ENCODE measurements at regions not wholly inside any gene's neighbourhood (a gene's known extent, or its start where the extent isn't known, plus 50 kb on each side); places are given as distances from the start of the nearest gene placed in this dataset.

DNA sequence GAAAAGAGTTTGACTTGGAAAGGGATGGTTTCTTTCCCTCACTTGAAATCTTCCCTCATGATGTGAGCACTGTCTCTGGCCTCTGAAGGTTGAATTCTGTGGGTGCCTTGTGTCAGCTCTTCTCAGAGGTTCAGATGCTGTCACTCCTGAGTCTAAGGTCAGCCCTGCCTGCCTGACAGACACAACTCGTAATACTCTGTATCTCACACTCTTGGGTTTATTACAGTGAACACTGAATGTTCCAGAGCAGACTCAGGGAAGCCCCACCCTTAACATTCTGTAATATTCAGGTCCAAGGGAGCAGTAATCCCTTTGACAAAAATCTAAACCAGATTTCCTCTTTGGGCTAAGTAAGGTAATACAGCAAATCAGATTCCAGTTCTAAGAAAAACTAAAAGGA, 837.8 kb downstream of the QKI start:
- no peak overlapping the region for H3K27ac Mint-ChIP-seq
- H3K4me3 Mint-ChIP-seq: no peak overlapping the region
- no peaks in the 10 kb centered on the region for H3K9me3 Mint-ChIP-seq
- no peaks in the 10 kb centered on the region for H3K4me1 Mint-ChIP-seq (ENCODE audit: low read depth)
- H3K36me3 Mint-ChIP-seq (ENCODE audit: low read depth): no peaks in the 10 kb centered on the region
- no peaks in the 10 kb centered on the region for H3K27me3 Mint-ChIP-seq (ENCODE audit: low read depth)

DNA sequence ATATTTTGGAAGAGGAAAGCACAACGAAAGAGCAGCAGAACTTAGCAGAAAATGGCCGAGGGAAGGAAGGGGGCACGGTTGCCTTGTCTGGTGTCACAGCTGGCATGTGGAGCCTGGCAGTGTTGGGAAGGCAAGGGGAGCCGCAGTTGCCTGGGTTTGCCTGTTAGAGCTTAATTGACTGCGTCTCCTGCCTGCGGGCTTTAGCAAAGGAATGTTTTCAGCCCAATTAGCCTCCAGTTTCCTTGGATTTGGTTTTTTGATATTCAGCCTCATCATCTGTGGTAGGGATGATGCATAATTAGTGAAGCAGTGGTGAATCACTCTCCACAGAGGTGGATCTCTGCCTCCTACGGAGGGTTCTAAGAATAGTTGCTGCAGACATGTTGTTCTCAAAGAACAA, 832.6 kb downstream of the QKI start:
- Mint-ChIP-seq H3K27ac (no peak overlapping the region), H3K9me3 (no peaks in the 10 kb centered on the region), H3K27me3 (ENCODE audit: low read depth) (no peaks in the 10 kb centered on the region), H3K4me3 (no peak overlapping the region), H3K4me1 (ENCODE audit: low read depth) (no peaks in the 10 kb centered on the region), H3K36me3 (ENCODE audit: low read depth) (no peaks in the 10 kb centered on the region)

DNA sequence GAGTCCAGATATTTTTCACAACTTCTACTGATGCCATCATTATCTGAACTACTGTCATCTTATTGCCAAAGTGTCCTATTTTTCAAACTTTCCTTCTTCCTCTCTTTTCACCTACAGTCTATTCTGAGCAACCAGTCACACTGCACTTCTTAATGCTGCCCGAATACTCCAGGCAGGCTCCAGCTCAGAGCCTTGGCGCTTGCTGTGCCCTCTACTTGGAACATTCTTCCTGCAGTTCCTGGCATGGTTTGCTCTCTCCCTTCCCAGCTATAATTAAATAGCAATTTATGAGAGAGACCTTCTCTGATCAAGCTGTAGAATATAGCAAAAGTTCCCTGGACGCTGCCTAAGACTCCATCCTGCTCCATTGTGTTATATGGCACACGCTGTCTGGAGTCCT, 831.6 kb downstream of the QKI start:
- Mint-ChIP-seq H3K4me3 (no peak overlapping the region), H3K27ac (no peak overlapping the region), H3K36me3 (ENCODE audit: low read depth) (no peaks in the 10 kb centered on the region), H3K4me1 (ENCODE audit: low read depth) (no peaks in the 10 kb centered on the region), H3K27me3 (ENCODE audit: low read depth) (no peaks in the 10 kb centered on the region), H3K9me3 (no peaks in the 10 kb centered on the region)

DNA sequence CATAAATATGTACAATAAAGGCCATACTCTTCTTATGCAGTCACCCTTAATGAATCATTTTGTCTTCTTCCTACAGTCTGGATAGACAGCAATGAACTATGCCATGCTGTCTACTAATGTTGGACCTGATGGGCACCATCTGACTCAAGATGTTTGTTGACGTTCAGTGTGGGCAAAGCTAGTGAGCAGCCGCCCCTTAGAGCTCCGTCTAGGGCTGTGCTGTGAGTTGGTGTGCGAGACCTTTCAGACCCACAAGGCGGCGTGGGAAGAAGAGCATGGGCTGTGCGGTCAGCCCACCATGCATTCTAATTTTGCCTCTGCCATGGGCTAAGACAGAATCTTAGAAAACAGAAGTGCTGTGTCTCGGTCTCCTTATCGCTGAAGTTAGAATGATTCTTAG, 829.4 kb downstream of the QKI start:
- no peaks in the 10 kb centered on the region for H3K9me3 Mint-ChIP-seq

DNA sequence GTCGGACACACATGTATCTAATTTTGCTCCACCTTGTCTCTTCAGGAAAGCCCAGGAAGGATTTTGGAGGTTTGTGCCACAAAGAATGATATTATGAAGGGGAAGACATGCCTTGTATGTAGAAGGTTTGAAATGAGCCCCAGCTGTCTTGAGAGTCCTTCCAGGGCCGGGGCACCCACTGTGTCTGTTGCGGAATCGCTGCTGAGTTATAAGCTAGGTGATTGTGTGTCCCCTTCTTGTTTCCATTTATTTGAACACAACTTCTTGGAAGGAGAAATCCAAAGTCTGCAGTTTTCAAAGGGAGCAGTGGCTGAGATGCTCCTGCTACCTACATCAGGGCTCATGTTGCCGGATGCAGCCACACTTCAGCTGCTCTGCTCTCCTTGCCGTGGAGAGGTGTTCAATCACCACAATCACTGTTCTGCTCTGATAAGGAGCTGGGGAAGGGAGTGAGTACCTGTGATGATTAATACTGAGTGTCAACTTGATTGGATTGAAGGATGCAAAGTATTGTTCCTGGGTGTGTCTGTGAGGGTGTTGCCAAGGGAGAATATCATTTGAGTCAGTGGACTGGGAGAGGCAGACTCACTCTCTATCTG, 828.6 kb downstream of the QKI start:
- H3K4me3 Mint-ChIP-seq: no peak overlapping the region
- H3K4me1 Mint-ChIP-seq (ENCODE audit: low read depth): no peaks in the 10 kb centered on the region
- no peak overlapping the region for H3K27ac Mint-ChIP-seq
- no peaks in the 10 kb centered on the region for H3K9me3 Mint-ChIP-seq
- H3K27me3 Mint-ChIP-seq (ENCODE audit: low read depth): no peaks in the 10 kb centered on the region
- no peaks in the 10 kb centered on the region for H3K36me3 Mint-ChIP-seq (ENCODE audit: low read depth)

More for the DNA sequence above, 829.4 kb downstream of the QKI start:
- Mint-ChIP-seq H3K27ac (no peak overlapping the region), H3K36me3 (ENCODE audit: low read depth) (no peaks in the 10 kb centered on the region), H3K4me1 (ENCODE audit: low read depth) (no peaks in the 10 kb centered on the region), H3K27me3 (ENCODE audit: low read depth) (no peaks in the 10 kb centered on the region), H3K4me3 (no peak overlapping the region)

DNA sequence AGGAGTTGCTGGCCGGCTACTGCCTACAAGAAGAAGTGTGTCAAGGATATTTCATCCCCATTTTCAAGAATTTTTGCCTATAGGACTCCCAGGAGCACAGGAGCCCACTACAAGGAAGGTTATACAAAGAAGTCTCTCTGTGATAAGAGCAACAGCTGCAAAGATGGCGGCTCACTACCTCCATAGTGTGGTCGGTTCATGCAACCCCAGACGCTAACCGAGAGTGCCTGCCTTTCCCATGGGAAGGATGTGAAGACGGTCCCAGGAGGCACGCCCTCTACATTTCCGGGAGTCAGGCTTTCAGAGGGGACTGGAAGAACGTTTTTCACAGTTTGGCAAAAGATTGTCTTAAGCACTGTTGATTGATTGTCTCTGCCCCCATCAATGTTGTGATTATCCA, 816.3 kb downstream of the QKI start:
- no peaks in the 10 kb centered on the region for H3K9me3 Mint-ChIP-seq
- no peaks in the 10 kb centered on the region for H3K4me1 Mint-ChIP-seq (ENCODE audit: low read depth)
- H3K27ac Mint-ChIP-seq: no peak overlapping the region
- no peaks in the 10 kb centered on the region for H3K27me3 Mint-ChIP-seq (ENCODE audit: low read depth)
- no peak overlapping the region for H3K4me3 Mint-ChIP-seq
- H3K36me3 Mint-ChIP-seq (ENCODE audit: low read depth): no peaks in the 10 kb centered on the region

DNA sequence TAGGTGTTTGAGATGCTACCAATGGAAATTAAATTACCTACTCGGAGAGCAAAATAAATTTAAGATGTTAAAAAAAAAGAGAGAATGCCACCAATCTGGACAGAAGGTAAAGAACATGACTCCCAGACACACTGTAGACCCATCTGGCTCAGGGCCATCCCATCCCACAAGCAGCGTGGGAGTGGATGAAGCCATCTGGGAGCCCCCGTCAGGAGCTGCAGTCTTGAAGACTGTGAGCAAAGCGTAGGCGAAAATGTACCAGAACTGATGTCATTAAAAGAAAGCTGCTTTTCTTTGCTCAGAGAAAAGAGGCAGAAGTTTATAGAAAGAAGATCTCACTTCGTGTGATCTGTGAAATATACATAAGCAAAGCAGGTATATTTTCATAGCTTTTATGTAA, 815.7 kb downstream of the QKI start:
- Mint-ChIP-seq H3K4me1 (ENCODE audit: low read depth) (no peaks in the 10 kb centered on the region), H3K27ac (no peak overlapping the region), H3K4me3 (no peak overlapping the region), H3K27me3 (ENCODE audit: low read depth) (no peaks in the 10 kb centered on the region), H3K9me3 (no peaks in the 10 kb centered on the region), H3K36me3 (ENCODE audit: low read depth) (no peaks in the 10 kb centered on the region)

DNA sequence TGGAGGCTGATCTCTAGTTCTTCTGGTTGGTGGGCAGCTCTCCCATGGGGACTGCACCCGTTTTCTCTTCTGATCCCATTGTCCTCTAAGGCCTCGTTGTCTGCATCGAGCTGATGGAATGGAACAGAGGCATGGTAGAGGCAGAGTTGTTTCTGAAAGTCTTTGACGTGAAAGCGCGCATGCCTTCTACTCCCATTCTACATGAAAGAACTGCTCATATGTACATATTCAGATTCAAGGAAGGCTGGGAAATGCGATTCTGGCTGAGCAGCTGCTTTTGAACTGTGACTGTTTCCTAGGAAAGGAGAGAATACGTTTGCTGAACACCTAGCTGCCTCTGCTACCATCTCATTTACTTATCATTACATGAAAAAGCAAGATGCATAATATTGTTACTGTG, 815.2 kb downstream of the QKI start:
- H3K9me3 Mint-ChIP-seq: no peaks in the 10 kb centered on the region
- no peak overlapping the region for H3K4me3 Mint-ChIP-seq
- no peaks in the 10 kb centered on the region for H3K4me1 Mint-ChIP-seq (ENCODE audit: low read depth)
- H3K36me3 Mint-ChIP-seq (ENCODE audit: low read depth): no peaks in the 10 kb centered on the region
- H3K27ac Mint-ChIP-seq: no peak overlapping the region
- no peaks in the 10 kb centered on the region for H3K27me3 Mint-ChIP-seq (ENCODE audit: low read depth)

DNA sequence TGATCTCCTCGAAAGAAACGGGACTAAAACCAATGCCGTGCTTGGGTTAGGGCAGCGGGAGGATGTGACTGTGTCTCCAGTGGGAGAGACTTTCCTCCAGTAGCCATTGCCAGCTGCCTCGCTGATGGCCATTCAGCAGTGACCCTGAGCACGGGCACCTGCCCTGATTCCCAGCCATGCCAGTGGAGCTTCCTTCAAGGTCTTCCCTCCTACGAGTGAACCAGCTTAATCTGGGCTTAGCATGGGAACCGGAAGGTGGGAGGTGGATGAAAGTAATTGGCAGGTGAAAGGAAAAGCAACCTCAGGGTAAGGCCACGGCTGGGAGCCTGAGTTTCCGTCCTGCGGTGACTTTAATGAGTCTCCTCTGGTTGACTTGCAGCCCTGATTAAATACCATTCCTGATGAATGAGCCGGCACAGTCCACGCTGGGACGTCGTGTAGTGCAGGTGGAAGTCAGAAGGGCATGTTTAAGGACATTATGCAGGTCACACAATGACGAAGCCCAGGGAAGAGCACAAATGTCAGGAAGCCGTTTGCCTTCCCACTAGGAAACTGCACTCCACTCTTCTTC, 813.5 kb downstream of the QKI start:
- no peaks in the 10 kb centered on the region for H3K36me3 Mint-ChIP-seq (ENCODE audit: low read depth)
- no peak overlapping the region for H3K4me3 Mint-ChIP-seq
- no peaks in the 10 kb centered on the region for H3K4me1 Mint-ChIP-seq (ENCODE audit: low read depth)
- H3K27ac Mint-ChIP-seq: no peak overlapping the region
- H3K27me3 Mint-ChIP-seq (ENCODE audit: low read depth): no peaks in the 10 kb centered on the region
- no peaks in the 10 kb centered on the region for H3K9me3 Mint-ChIP-seq

DNA sequence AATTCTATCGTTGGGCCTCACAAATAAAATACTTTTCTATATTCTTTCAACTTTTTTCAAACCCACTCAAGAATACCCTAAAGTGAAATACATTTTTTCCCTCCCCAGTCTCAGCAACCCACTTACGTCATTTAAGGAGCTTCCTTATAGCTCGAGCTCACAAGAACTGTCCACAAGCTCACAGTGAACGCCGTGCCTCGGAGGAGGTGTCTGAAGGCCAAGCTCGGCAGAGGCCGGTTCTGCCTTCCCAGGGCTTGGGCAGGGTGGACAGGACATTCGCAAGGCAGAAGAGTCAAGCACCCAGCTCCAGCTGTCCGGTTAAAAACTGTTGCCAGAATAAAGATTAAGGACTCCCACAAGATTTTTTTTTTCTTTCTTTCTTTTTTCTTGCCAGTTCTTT, 802.3 kb downstream of the QKI start:
- H3K27me3 Mint-ChIP-seq (ENCODE audit: low read depth): no peaks in the 10 kb centered on the region
- H3K4me1 Mint-ChIP-seq (ENCODE audit: low read depth): no peaks in the 10 kb centered on the region
- H3K36me3 Mint-ChIP-seq (ENCODE audit: low read depth): no peaks in the 10 kb centered on the region
- H3K9me3 Mint-ChIP-seq: peaks cover 4% of the 10 kb centered on the region
- H3K4me3 Mint-ChIP-seq: no peak overlapping the region
- no peak overlapping the region for H3K27ac Mint-ChIP-seq

DNA sequence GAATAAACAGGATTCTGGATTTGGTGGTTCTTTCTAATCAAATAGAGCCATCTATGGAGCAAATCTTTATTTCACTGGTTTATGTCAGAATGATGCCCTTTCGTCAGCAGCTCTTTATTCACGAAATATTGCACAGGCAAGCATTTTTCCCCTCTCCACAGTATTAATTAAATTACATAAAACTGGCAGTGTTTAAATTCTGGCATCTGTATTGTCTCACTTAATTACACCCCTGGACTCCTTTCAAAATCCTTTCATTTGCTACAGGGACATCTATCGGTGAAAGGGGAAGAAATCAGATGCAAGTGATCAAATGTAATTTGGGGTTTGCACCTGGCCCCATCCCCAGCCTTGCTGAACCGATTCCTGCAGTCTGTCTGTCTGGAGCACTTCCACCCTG, 801.9 kb downstream of the QKI start:
- Mint-ChIP-seq H3K4me1 (ENCODE audit: low read depth) (no peaks in the 10 kb centered on the region), H3K27ac (no peak overlapping the region), H3K36me3 (ENCODE audit: low read depth) (no peaks in the 10 kb centered on the region), H3K4me3 (no peak overlapping the region), H3K9me3 (peaks cover 4% of the 10 kb centered on the region), H3K27me3 (ENCODE audit: low read depth) (no peaks in the 10 kb centered on the region)

DNA sequence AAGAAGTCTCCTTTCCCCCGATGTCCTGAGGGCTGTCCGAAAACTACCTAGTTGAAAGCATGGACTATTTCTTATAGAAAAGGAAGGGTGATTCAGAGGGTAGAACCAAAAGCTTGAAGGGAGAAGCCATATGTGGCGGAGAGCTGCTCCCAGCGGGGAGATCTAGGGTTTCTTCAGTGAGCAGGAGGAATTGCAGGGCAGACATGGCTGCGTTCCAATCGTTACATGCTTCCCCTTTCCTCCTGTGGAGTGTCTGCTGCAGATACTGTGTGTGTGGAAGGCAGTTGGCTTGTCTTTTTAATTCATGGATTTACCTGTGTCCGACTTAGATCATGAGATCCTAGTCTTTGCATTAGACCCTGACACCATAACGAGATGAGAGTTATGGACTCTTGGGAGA, 799.5 kb downstream of the QKI start:
- H3K27ac Mint-ChIP-seq: no peak overlapping the region
- H3K27me3 Mint-ChIP-seq (ENCODE audit: low read depth): no peaks in the 10 kb centered on the region
- peaks cover 7% of the 10 kb centered on the region for H3K9me3 Mint-ChIP-seq
- H3K4me3 Mint-ChIP-seq: no peak overlapping the region
- H3K4me1 Mint-ChIP-seq (ENCODE audit: low read depth): no peaks in the 10 kb centered on the region
- no peaks in the 10 kb centered on the region for H3K36me3 Mint-ChIP-seq (ENCODE audit: low read depth)

DNA sequence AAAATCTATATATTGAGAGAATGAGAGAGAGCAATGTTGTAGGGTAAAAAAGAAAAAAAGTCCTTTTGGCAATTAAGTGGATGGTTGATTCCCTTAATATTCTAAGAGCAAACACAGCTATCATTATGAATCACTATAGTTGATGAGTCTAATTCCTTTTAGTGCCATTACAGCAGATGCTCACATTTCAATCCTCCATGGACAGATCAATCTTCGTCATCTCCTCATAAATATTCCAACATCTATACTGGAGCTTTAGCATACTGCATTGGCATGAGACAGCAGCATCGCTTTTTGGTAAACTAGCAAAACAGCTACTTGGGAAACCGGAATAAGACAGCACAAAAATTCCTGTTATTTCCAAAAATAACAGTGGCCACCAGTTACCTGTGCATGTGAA, 796.7 kb downstream of the QKI start:
- peaks cover 3% of the 10 kb centered on the region for H3K9me3 Mint-ChIP-seq
- no peaks in the 10 kb centered on the region for H3K36me3 Mint-ChIP-seq (ENCODE audit: low read depth)

DNA sequence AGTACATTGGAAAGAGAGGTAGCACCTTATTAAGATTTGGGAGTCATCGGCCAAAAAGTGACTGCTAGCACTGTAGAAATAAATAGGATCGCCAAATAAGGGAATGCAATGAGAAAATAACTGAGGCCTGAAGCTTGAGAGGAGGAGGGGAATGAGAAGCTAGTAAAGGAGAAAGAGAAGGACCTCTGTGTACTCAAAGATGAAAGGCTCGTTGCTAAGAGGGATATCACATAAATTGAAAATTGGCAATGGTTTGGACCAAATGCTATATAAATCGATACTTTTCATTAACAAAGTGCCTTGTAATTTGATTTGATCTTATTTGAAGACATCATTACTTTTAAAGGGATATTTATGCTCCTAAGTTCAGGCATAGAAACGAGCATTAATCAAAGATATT, 796.3 kb downstream of the QKI start:
- Mint-ChIP-seq H3K4me3 (no peak overlapping the region), H3K27me3 (ENCODE audit: low read depth) (no peaks in the 10 kb centered on the region)

More for the DNA sequence above, 796.7 kb downstream of the QKI start:
- Mint-ChIP-seq H3K4me3 (no peak overlapping the region), H3K27me3 (ENCODE audit: low read depth) (no peaks in the 10 kb centered on the region), H3K4me1 (ENCODE audit: low read depth) (no peaks in the 10 kb centered on the region), H3K27ac (no peak overlapping the region)

DNA sequence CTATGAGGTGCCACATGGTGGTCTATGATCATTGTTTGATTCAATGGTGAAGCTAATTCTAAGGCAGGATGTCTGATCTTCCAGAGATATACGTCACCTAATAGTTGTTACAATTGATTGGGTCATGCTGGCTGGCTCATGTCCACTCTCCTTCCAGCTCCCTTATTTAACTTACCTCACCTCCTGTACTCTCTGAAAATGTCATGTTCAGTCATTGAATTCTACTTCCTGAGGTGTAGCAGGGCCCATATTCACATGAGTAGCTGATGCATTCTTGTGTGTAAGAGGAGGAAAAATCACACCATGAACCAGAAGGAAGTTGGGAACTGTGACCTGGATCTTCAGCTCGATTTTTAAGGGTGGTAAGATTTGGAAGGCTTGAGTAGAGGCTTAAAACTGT, 795.8 kb downstream of the QKI start:
- Mint-ChIP-seq H3K4me1 (ENCODE audit: low read depth) (no peaks in the 10 kb centered on the region), H3K9me3 (peaks cover 3% of the 10 kb centered on the region), H3K4me3 (no peak overlapping the region), H3K27ac (no peak overlapping the region), H3K27me3 (ENCODE audit: low read depth) (no peaks in the 10 kb centered on the region), H3K36me3 (ENCODE audit: low read depth) (no peaks in the 10 kb centered on the region)

More for the DNA sequence above, 796.3 kb downstream of the QKI start:
- Mint-ChIP-seq H3K4me1 (ENCODE audit: low read depth) (no peaks in the 10 kb centered on the region), H3K36me3 (ENCODE audit: low read depth) (no peaks in the 10 kb centered on the region), H3K9me3 (peaks cover 3% of the 10 kb centered on the region), H3K27ac (no peak overlapping the region)

DNA sequence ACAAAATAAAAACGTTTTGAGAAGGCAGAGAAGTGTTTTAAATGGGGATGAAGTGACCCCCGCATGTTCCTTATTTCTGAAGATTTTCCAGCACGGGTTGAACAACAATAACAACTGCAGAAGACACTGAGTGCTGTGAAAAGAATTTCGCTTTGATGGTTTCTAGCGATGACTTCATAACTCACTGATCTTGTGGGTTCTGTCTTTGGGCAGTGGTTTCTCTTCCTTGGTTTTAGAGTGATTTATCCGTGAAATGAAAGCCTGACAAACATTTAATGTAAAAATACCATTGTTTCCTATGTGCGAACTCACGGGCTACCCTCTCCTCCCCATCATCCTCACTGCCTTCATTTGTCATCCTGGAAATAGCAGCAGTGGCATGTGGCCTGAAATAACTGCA, 793.9 kb downstream of the QKI start:
- Mint-ChIP-seq H3K4me1 (ENCODE audit: low read depth) (no peaks in the 10 kb centered on the region), H3K36me3 (ENCODE audit: low read depth) (no peaks in the 10 kb centered on the region), H3K4me3 (no peak overlapping the region), H3K27ac (no peak overlapping the region), H3K27me3 (ENCODE audit: low read depth) (no peaks in the 10 kb centered on the region), H3K9me3 (peaks cover 3% of the 10 kb centered on the region)

All from T-helper 1 cell treated with Interleukin-12 subunit alpha and Interleukin-12 subunit beta and Interleukin-4 antibody, amounts not matched to agents 30 μg/mL and 1 μg/mL, for 36 hours (primary cell).